HCT116 (cell line): ENCODE measurements at regions not wholly inside any gene's neighbourhood (a gene's known extent, or its start where the extent isn't known, plus 50 kb on each side); places are given as distances from the start of the nearest gene placed in this dataset.

ENCODE experiments used
- ATAC-seq: fragments of 200-7000 bp; cut with Tn5 transposase; 2 replicates; pipeline ENCODE4 v1.9.1; 2020; ENCODE audit warnings: mild to moderate bottlenecking, moderate library complexity
- BruUV-seq: library from RNA; stranded (reverse); fragments of 400-500 nt; replicated peaks from 2 replicates; lab custom pipeline; 2021; lab: Mats Ljungman, UMichigan
- CTCF ChIA-PET: fragments of 300-600 bp; sonication (Branson Sonifier 250); formaldehyde crosslinking; loops from one replicate; lab custom pipeline; 2021; ENCODE audit warnings: antibody characterized with exemption; lab: Charles Lee
- POLR2A ChIA-PET: fragments of 300-600, 350-600 bp; sonication (Branson Sonifier 250); formaldehyde crosslinking; loops from one replicate; lab custom pipeline; 2021; ENCODE audit warnings: antibody characterized with exemption; lab: Charles Lee
- RAD21 ChIA-PET, 2 experiments: fragments of 300-600 bp; sonication (Branson Sonifier 250); formaldehyde crosslinking; loops; one replicate each; lab custom pipeline; 2023; ENCODE audit warnings: low total read pairs in 2 of 2; ENCODE audit not compliant: uncharacterized antibody in 2 of 2, unreplicated experiment in 2 of 2, low non-redundant PET in 1 of 2; lab: Charles Lee
- DNase-seq: peaks from one replicate; pipeline ENCODE4 v3.0.0-alpha.2; 2010; ENCODE audit warnings: low read depth, low spot score
- H2AFZ ChIP-seq: fragments of 200-600 bp; shearing (Covaris generic), sonication (generic); 2 replicates; pipeline ENCODE4 v1.6.1; 2017; ENCODE audit warnings: low read depth, mixed run types, mixed read lengths, antibody characterized with exemption, low read length; ENCODE audit not compliant: poor library complexity, severe bottlenecking
- H3K27ac ChIP-seq: 2 replicates; pipeline ENCODE4 v1.5.1; 2012; ENCODE audit warnings: low read depth, low read length
- H3K27me3 ChIP-seq: fragments of 200-600 bp; sonication (generic); 2 replicates; pipeline ENCODE4 v1.6.1; 2016; ENCODE audit warnings: mixed run types, low read length, mixed read lengths; ENCODE audit not compliant: insufficient read depth
- H3K36me3 ChIP-seq, 2 experiments: fragments of 200-500 bp in 1 of 2; fragments of 200-600 bp in 1 of 2; sonication (Bioruptor generic) in 1 of 2; sonication (generic) in 1 of 2; 2 replicates each; pipeline versions ENCODE4 v1.5.1 to v1.6.1; 2014 to 2016; ENCODE audit warnings: low read length in 2 of 2, inconsistent platforms in 1 of 2, mixed read lengths in 1 of 2, mixed run types in 1 of 2; ENCODE audit not compliant: insufficient read depth in 2 of 2, control insufficient read depth in 1 of 2
- H3K4me1 ChIP-seq, 2 experiments: fragments of 200-600 bp in 1 of 2; sonication (generic) in 1 of 2; 2 replicates each; pipeline versions ENCODE4 v1.5.1 to v1.6.1; 2012 to 2017; ENCODE audit warnings: low read length in 2 of 2, inconsistent platforms in 1 of 2, mild to moderate bottlenecking in 1 of 2, mixed read lengths in 1 of 2, mixed run types in 1 of 2, moderate library complexity in 1 of 2; ENCODE audit not compliant: insufficient read depth in 2 of 2, control insufficient read depth in 1 of 2
- H3K4me2 ChIP-seq: fragments of 200-600 bp; sonication (generic); 2 replicates; pipeline ENCODE4 v1.6.1; 2017; ENCODE audit warnings: mixed run types, low read length, mixed read lengths
- H3K4me3 ChIP-seq, 2 experiments: fragments of 200-600 bp in 1 of 2; sonication (generic) in 1 of 2; replicated peaks in 1 of 2; 2 replicates each; pipeline ENCODE4 v1.5.1; 2011 to 2016; ENCODE audit warnings: low read length in 2 of 2, control low read depth in 1 of 2, low read depth in 1 of 2, mild to moderate bottlenecking in 1 of 2, mixed read lengths in 1 of 2, mixed run types in 1 of 2
- H3K79me2 ChIP-seq: fragments of 200-600 bp; sonication (generic); 2 replicates; pipeline ENCODE4 v1.6.1; 2017; ENCODE audit warnings: mild to moderate bottlenecking, mixed run types, low read length, moderate library complexity, mixed read lengths; ENCODE audit not compliant: insufficient read depth
- H3K9ac ChIP-seq: fragments of 200-600 bp; sonication (generic); 2 replicates; pipeline ENCODE4 v1.6.1; 2016; ENCODE audit warnings: low read length, mixed read lengths
- H3K9me2 ChIP-seq: fragments of 200-600 bp; sonication (generic), shearing (Covaris generic); 2 replicates; pipeline ENCODE4 v1.6.1; 2017; ENCODE audit warnings: mixed run types, mild to moderate bottlenecking, moderate library complexity; ENCODE audit not compliant: insufficient read depth
- H3K9me3 ChIP-seq, 2 experiments: fragments of 200-500 bp in 1 of 2; fragments of 200-600 bp in 1 of 2; sonication (Bioruptor generic) in 1 of 2; sonication (generic) in 1 of 2; 2 replicates each; pipeline ENCODE4 v1.6.1; 2014 to 2017; ENCODE audit warnings: low read length in 2 of 2, mixed read lengths in 2 of 2, inconsistent platforms in 1 of 2, low read depth in 1 of 2, mild to moderate bottlenecking in 1 of 2, mixed run types in 1 of 2, moderate library complexity in 1 of 2; ENCODE audit not compliant: control insufficient read depth in 1 of 2, insufficient read depth in 1 of 2
- H4K20me1 ChIP-seq: fragments of 200-600 bp; sonication (generic), shearing (Covaris generic); 2 replicates; pipeline ENCODE4 v1.6.1; 2017; ENCODE audit warnings: mixed run types, mild to moderate bottlenecking, moderate library complexity; ENCODE audit not compliant: insufficient read depth
- CBX3 ChIP-seq: IDR thresholded peaks from 2 replicates; pipeline ENCODE4 v1.6.1; 2012; ENCODE audit warnings: low read depth
- EGR1 ChIP-seq: IDR thresholded peaks from 2 replicates; pipeline ENCODE4 v1.6.1; 2012; ENCODE audit warnings: low read depth
- EZH2 ChIP-seq: fragments of 200-600 bp; sonication (generic); IDR thresholded peaks from 2 replicates; pipeline ENCODE4 v1.6.1; 2017; ENCODE audit warnings: antibody characterized with exemption, mixed run types
- FOSL1 ChIP-seq: IDR thresholded peaks from 2 replicates; pipeline ENCODE4 v1.6.1; 2012; ENCODE audit warnings: low read depth
- JUND ChIP-seq: IDR thresholded peaks from 2 replicates; pipeline ENCODE4 v1.6.1; 2012
- POLR2A ChIP-seq: IDR thresholded peaks from 2 replicates; pipeline ENCODE4 v1.7.0; 2011; ENCODE audit warnings: borderline replicate concordance; ENCODE audit not compliant: insufficient read depth, insufficient read length; ENCODE audit errors: extremely low read depth
- RAD21 ChIP-seq: IDR thresholded peaks from 2 replicates; pipeline ENCODE4 v1.6.1; 2012; ENCODE audit warnings: low read depth, mild to moderate bottlenecking
- REST ChIP-seq: IDR thresholded peaks from 2 replicates; pipeline ENCODE4 v1.6.1; 2012; ENCODE audit warnings: low read depth
- SIN3A ChIP-seq: IDR thresholded peaks from 2 replicates; pipeline ENCODE4 v1.6.1; 2012; ENCODE audit warnings: low read depth
- SP1 ChIP-seq: IDR thresholded peaks from 2 replicates; pipeline ENCODE4 v1.6.1; 2012; ENCODE audit warnings: low read depth
- TCF7L2 ChIP-seq: IDR thresholded peaks from 2 replicates; pipeline ENCODE4 v1.7.0; 2011; ENCODE audit warnings: borderline replicate concordance, inconsistent platforms; ENCODE audit not compliant: insufficient read depth, insufficient read length; ENCODE audit errors: extremely low read depth
- ZNF274 ChIP-seq: fragments of 200-500 bp; sonication (Bioruptor generic); IDR thresholded peaks from 2 replicates; pipeline ENCODE4 v1.6.1; 2014; ENCODE audit warnings: mild to moderate bottlenecking, low read depth, low read length, inconsistent platforms
- intact Hi-C: fragments of 100-400 bp; cut with micrococcal nuclease; formaldehyde crosslinking; loops from 2 replicates; pipeline ENCODE4 v1.10.0; 2022
- TF ChIP-seq, protein P1 (sequence below): IDR thresholded peaks from 2 replicates; pipeline ENCODE4 v1.6.1; 2011; ENCODE audit warnings: mild to moderate bottlenecking, low read length, moderate library complexity; ENCODE audit not compliant: insufficient replicate concordance; ENCODE audit errors: extremely low read depth
- TF ChIP-seq, protein P2 (sequence below): IDR thresholded peaks from 2 replicates; pipeline ENCODE4 v1.6.1; 2012

DNA sequence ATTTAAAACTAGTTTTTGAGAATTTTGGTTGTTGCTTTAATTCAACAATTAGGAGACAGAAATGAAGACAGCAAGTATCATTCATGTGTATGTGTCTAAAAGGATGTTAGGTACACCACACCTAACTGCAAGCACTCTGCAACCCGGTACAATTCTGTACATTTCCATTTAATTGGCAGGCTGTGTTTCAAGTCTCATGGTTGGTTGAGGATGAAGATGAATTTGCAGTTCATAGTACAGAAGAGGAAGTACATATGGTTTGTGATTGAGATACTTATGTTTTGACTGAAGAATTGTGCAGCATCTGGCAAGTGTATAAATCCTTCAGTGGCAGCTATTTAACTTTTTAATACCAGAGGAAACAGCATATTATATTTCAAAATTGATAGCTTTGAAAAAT lies 628.7 kb upstream of the ZNF608 start:
- no TSS peak for BruUV-seq
- Histone ChIP-seq H3K27ac (no peak overlapping the region), H2AFZ (no peak overlapping the region), H4K20me1 (no peaks in the 10 kb centered on the region)
- no peak for DNase-seq
- intact Hi-C loops, result no loop called here
- TF ChIP-seq JUND (no peak), SIN3A (no peak), EGR1 (no peak), TCF7L2 (no peak), FOSL1 (no peak), POLR2A (no peak), SP1 (no peak), EZH2 (no peak), REST (no peak), ZNF274 (no peak), RAD21 (no peak), CBX3 (no peak)
- TF ChIP-seq, protein P1, sequence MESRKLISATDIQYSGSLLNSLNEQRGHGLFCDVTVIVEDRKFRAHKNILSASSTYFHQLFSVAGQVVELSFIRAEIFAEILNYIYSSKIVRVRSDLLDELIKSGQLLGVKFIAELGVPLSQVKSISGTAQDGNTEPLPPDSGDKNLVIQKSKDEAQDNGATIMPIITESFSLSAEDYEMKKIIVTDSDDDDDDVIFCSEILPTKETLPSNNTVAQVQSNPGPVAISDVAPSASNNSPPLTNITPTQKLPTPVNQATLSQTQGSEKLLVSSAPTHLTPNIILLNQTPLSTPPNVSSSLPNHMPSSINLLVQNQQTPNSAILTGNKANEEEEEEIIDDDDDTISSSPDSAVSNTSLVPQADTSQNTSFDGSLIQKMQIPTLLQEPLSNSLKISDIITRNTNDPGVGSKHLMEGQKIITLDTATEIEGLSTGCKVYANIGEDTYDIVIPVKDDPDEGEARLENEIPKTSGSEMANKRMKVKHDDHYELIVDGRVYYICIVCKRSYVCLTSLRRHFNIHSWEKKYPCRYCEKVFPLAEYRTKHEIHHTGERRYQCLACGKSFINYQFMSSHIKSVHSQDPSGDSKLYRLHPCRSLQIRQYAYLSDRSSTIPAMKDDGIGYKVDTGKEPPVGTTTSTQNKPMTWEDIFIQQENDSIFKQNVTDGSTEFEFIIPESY, result no peak
- TF ChIP-seq, protein P2, sequence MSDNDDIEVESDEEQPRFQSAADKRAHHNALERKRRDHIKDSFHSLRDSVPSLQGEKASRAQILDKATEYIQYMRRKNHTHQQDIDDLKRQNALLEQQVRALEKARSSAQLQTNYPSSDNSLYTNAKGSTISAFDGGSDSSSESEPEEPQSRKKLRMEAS, result no peak
- TF ChIP-seq, all 23 proteins: peak for 0
- no peak overlapping the region for H3K4me3 ChIP-seq
- H3K79me2 ChIP-seq, result no peaks in the 10 kb centered on the region
- no peaks in the 10 kb centered on the region for H3K9me2 ChIP-seq
- ChIA-PET RAD21 (no interaction called here), POLR2A (no interaction called here), CTCF (no interaction called here)
- H3K27me3 ChIP-seq, result no peaks in the 10 kb centered on the region
- H3K9ac ChIP-seq, result no peak overlapping the region
- H3K9me3 ChIP-seq, result no peaks in the 10 kb centered on the region
- no peak for ATAC-seq
- H3K4me2 ChIP-seq, result no peak overlapping the region
- no peaks in the 10 kb centered on the region for H3K36me3 ChIP-seq
- no peaks in the 10 kb centered on the region for H3K4me1 ChIP-seq
